ENCODE measurements at regions not wholly inside any gene's neighbourhood (a gene's known extent, or its start where the extent isn't known, plus 50 kb on each side); places are given as distances from the start of the nearest gene placed in this dataset.

DNA sequence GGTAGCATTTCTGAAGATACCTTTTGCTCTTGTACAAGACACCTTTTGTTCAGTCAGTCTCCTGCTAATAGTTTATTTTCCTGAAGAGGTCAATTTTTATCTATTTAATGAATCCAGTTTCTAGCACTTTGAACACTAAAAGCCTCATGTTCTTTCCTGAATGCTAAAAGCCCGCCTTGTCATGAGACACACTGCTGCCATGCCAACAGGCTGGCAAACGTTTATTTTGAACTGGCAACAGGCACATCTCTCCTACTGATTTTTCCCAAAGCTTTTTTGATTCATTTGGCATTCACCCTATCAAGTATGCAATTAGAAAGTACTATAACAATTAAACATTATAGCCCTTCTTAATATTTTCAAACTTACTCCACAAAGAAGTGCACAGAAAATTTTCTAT is 421.2 kb upstream of the EYS start:
- no peak overlapping the region for H3K27ac ChIP-seq (ENCODE audit: extremely low read depth, low read depth, low read length)
- no peaks in the 10 kb centered on the region for H3K36me3 ChIP-seq (ENCODE audit: control insufficient read depth in 2 of 2, insufficient read depth in 1 of 2, low read length in 2 of 2)
- no peak overlapping the region for H3K4me3 ChIP-seq (ENCODE audit: low read depth, low read length)
- POLR2A ChIA-PET, result no interaction called here
- TF ChIP-seq, protein P1, sequence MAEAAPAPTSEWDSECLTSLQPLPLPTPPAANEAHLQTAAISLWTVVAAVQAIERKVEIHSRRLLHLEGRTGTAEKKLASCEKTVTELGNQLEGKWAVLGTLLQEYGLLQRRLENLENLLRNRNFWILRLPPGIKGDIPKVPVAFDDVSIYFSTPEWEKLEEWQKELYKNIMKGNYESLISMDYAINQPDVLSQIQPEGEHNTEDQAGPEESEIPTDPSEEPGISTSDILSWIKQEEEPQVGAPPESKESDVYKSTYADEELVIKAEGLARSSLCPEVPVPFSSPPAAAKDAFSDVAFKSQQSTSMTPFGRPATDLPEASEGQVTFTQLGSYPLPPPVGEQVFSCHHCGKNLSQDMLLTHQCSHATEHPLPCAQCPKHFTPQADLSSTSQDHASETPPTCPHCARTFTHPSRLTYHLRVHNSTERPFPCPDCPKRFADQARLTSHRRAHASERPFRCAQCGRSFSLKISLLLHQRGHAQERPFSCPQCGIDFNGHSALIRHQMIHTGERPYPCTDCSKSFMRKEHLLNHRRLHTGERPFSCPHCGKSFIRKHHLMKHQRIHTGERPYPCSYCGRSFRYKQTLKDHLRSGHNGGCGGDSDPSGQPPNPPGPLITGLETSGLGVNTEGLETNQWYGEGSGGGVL (tag by site-specific recombination; IDR thresholded peaks at IDR 0.05), result no peak
- TF ChIP-seq ZNF37A (tag by site-specific recombination; IDR thresholded peaks at IDR 0.05) (no peak), GLIS2 (tag by site-specific recombination; IDR thresholded peaks at IDR 0.05) (no peak), ZNF2 (tag by site-specific recombination; IDR thresholded peaks at IDR 0.05) (no peak), MZF1 (tag by site-specific recombination; IDR thresholded peaks at IDR 0.05; ENCODE audit: borderline replicate concordance) (no peak)
- TF ChIP-seq, protein P2, sequence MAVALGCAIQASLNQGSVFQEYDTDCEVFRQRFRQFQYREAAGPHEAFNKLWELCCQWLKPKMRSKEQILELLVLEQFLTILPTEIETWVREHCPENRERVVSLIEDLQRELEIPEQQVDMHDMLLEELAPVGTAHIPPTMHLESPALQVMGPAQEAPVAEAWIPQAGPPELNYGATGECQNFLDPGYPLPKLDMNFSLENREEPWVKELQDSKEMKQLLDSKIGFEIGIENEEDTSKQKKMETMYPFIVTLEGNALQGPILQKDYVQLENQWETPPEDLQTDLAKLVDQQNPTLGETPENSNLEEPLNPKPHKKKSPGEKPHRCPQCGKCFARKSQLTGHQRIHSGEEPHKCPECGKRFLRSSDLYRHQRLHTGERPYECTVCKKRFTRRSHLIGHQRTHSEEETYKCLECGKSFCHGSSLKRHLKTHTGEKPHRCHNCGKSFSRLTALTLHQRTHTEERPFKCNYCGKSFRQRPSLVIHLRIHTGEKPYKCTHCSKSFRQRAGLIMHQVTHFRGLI (tag by site-specific recombination; IDR thresholded peaks at IDR 0.05), result no peak
- no peaks in the 10 kb centered on the region for H3K4me1 ChIP-seq (ENCODE audit: control insufficient read depth, insufficient read depth, low read length)
- H3K9me3 ChIP-seq (ENCODE audit: control insufficient read depth, insufficient read depth, low read depth, low read length), result no peaks in the 10 kb centered on the region
- CTCF ChIA-PET, result interaction anchor here (0.6 kb wide), 1 partner anchor 250 kb away, joined by 3 read pairs; no protein-coding TSS in a partner anchor

DNA sequence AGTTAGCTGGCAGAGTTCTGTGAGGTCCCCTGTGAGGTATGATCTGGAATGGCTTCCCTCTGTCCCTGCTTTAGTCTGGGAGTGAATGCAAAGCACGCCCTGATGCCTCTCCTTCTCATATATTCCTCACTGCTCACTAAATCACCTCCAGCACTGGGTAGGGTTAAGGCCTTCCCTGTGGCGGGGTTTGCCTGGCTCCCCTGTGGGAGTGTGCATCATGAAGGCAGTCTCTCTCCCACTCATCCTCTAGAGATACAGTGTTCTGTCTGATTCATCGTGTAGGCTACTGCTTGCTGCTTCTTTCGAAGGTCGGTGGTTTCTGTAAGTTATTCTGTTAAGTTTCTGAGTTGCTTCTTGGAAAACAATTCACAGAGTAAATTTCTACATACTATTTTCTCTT is 420.0 kb upstream of the EYS start:
- no peaks in the 10 kb centered on the region for H3K4me1 ChIP-seq (ENCODE audit: control insufficient read depth, insufficient read depth, low read length)
- CTCF ChIA-PET, result interaction anchor here (0.5 kb wide), 1 partner anchor 171 kb away, joined by 3 read pairs; no protein-coding TSS in a partner anchor
- no peak overlapping the region for H3K27ac ChIP-seq (ENCODE audit: extremely low read depth, low read depth, low read length)
- POLR2A ChIA-PET, result no interaction called here
- H3K9me3 ChIP-seq (ENCODE audit: control insufficient read depth, insufficient read depth, low read depth, low read length), result no peaks in the 10 kb centered on the region
- TF ChIP-seq ZNF658 (tag by site-specific recombination; IDR thresholded peaks at IDR 0.05) (no peak), OVOL3 (tag by site-specific recombination; IDR thresholded peaks at IDR 0.05) (no peak), RBAK (tag by site-specific recombination; IDR thresholded peaks at IDR 0.05) (no peak), ZNF48 (tag by site-specific recombination; IDR thresholded peaks at IDR 0.05) (no peak), ZNF792 (tag by site-specific recombination; IDR thresholded peaks at IDR 0.05) (no peak), ZNF558 (tag by site-specific recombination; IDR thresholded peaks at IDR 0.05) (no peak), GLI2 (tag by site-specific recombination; IDR thresholded peaks at IDR 0.05; ENCODE audit: borderline replicate concordance, low read depth) (no peak), ZNF366 (tag by site-specific recombination; conservative IDR thresholded peaks at IDR 0.05) (no peak), ZNF433 (tag by site-specific recombination; IDR thresholded peaks at IDR 0.05; ENCODE audit: low read depth) (no peak), ZNF114 (tag by site-specific recombination; IDR thresholded peaks at IDR 0.05) (no peak), ZNF239 (tag by site-specific recombination; IDR thresholded peaks at IDR 0.05) (no peak), ZNF138 (tag by site-specific recombination; IDR thresholded peaks at IDR 0.05; ENCODE audit: borderline replicate concordance) (no peak)
- TF ChIP-seq, protein P3, sequence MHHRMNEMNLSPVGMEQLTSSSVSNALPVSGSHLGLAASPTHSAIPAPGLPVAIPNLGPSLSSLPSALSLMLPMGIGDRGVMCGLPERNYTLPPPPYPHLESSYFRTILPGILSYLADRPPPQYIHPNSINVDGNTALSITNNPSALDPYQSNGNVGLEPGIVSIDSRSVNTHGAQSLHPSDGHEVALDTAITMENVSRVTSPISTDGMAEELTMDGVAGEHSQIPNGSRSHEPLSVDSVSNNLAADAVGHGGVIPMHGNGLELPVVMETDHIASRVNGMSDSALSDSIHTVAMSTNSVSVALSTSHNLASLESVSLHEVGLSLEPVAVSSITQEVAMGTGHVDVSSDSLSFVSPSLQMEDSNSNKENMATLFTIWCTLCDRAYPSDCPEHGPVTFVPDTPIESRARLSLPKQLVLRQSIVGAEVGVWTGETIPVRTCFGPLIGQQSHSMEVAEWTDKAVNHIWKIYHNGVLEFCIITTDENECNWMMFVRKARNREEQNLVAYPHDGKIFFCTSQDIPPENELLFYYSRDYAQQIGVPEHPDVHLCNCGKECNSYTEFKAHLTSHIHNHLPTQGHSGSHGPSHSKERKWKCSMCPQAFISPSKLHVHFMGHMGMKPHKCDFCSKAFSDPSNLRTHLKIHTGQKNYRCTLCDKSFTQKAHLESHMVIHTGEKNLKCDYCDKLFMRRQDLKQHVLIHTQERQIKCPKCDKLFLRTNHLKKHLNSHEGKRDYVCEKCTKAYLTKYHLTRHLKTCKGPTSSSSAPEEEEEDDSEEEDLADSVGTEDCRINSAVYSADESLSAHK (tag by site-specific recombination; IDR thresholded peaks at IDR 0.05), result no peak
- TF ChIP-seq, protein P4, sequence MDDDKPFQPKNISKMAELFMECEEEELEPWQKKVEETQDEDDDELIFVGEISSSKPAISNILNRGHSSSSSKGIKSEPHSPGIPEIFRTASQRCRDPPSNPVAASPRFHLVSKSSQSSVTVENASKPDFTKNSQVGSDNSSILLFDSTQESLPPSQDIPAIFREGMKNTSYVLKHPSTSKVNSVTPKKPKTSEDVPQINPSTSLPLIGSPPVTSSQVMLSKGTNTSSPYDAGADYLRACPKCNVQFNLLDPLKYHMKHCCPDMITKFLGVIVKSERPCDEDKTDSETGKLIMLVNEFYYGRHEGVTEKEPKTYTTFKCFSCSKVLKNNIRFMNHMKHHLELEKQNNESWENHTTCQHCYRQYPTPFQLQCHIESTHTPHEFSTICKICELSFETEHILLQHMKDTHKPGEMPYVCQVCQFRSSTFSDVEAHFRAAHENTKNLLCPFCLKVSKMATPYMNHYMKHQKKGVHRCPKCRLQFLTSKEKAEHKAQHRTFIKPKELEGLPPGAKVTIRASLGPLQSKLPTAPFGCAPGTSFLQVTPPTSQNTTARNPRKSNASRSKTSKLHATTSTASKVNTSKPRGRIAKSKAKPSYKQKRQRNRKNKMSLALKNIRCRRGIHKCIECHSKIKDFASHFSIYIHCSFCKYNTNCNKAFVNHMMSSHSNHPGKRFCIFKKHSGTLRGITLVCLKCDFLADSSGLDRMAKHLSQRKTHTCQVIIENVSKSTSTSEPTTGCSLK (tag by site-specific recombination; IDR thresholded peaks at IDR 0.05), result no peak
- TF ChIP-seq, protein P5, sequence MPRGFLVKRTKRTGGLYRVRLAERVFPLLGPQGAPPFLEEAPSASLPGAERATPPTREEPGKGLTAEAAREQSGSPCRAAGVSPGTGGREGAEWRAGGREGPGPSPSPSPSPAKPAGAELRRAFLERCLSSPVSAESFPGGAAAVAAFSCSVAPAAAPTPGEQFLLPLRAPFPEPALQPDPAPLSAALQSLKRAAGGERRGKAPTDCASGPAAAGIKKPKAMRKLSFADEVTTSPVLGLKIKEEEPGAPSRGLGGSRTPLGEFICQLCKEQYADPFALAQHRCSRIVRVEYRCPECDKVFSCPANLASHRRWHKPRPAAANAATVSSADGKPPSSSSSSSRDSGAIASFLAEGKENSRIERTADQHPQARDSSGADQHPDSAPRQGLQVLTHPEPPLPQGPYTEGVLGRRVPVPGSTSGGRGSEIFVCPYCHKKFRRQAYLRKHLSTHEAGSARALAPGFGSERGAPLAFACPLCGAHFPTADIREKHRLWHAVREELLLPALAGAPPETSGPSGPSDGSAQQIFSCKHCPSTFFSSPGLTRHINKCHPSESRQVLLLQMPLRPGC (tag by site-specific recombination; IDR thresholded peaks at IDR 0.05), result no peak
- TF ChIP-seq, protein P6, sequence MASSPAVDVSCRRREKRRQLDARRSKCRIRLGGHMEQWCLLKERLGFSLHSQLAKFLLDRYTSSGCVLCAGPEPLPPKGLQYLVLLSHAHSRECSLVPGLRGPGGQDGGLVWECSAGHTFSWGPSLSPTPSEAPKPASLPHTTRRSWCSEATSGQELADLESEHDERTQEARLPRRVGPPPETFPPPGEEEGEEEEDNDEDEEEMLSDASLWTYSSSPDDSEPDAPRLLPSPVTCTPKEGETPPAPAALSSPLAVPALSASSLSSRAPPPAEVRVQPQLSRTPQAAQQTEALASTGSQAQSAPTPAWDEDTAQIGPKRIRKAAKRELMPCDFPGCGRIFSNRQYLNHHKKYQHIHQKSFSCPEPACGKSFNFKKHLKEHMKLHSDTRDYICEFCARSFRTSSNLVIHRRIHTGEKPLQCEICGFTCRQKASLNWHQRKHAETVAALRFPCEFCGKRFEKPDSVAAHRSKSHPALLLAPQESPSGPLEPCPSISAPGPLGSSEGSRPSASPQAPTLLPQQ (tag by site-specific recombination; IDR thresholded peaks at IDR 0.05), result no peak
- H3K4me3 ChIP-seq (ENCODE audit: low read depth, low read length), result no peak overlapping the region
- H3K36me3 ChIP-seq (ENCODE audit: control insufficient read depth in 2 of 2, insufficient read depth in 1 of 2, low read length in 2 of 2), result no peaks in the 10 kb centered on the region

All from HEK293 (cell line).